ENCODE measurements at regions not wholly inside any gene's neighbourhood (a gene's known extent, or its start where the extent isn't known, plus 50 kb on each side); places are given as distances from the start of the nearest gene placed in this dataset.
A peak's percentile ranks its signal among the peaks of the same experiment; 100 is the strongest.
"Not testable (repeated sequence)": the region's sequence is repeated elsewhere in the genome, so short reads cannot be mapped to it uniquely, and the experiment has no call there.

- DNase-seq: no peak
Observed at GRCh38 chr4:1558205-1558604, 125.9 kb downstream of the FAM53A start.

GRCh38 chr4:1557221-1557597, 126.9 kb downstream of the FAM53A start:
- no peak for DNase-seq

- DNase-seq: no peak
Observed at GRCh38 chr4:1556541-1557220, 127.4 kb downstream of the FAM53A start.

GRCh38 chr4:1554876-1555265, 129.2 kb downstream of the FAM53A start:
- no peak for DNase-seq

GRCh38 chr4:1554246-1554875, 129.8 kb downstream of the FAM53A start:
- DNase-seq: no peak

- no peak for DNase-seq
Observed at GRCh38 chr4:1553365-1553764, 130.7 kb downstream of the FAM53A start.

- no peak for DNase-seq
Observed at GRCh38 chr4:1552451-1552850, 131.7 kb downstream of the FAM53A start.

- no peak for DNase-seq
Observed at GRCh38 chr4:1551211-1551610, 132.9 kb downstream of the FAM53A start.

- DNase-seq: no peak
Observed at GRCh38 chr4:1550122-1551070, 133.7 kb downstream of the FAM53A start.

- DNase-seq: no peak
Observed at GRCh38 chr4:1549638-1550035, 134.5 kb downstream of the FAM53A start.

GRCh38 chr4:1548827-1549637, 135.1 kb downstream of the FAM53A start:
- peak; percentile 88 for DNase-seq

GRCh38 chr4:1547856-1548826, 136.0 kb downstream of the FAM53A start:
- DNase-seq: no peak

GRCh38 chr4:1547131-1547855, 136.8 kb downstream of the FAM53A start:
- no peak for DNase-seq

- DNase-seq: no peak
Observed at GRCh38 chr4:1544861-1545281, 138.6 kb upstream of the NKX1-1 start.

- DNase-seq: not testable (repeated sequence)
Observed at GRCh38 chr4:1544435-1544834, 138.2 kb upstream of the NKX1-1 start.

- no peak for DNase-seq
Observed at GRCh38 chr4:1543976-1544375, 137.7 kb upstream of the NKX1-1 start.

GRCh38 chr4:1543561-1543960, 137.3 kb upstream of the NKX1-1 start:
- no peak for DNase-seq

GRCh38 chr4:1542516-1543320, 136.5 kb upstream of the NKX1-1 start:
- DNase-seq: no peak

- DNase-seq: no peak
Observed at GRCh38 chr4:1542226-1542490, 135.9 kb upstream of the NKX1-1 start.
